Activated T-cell treated with anti-CD3 and anti-CD28 coated beads, Interleukin-2, amount 50 U/mL, for 48 hours (primary cell): ENCODE measurements at regions not wholly inside any gene's neighbourhood (a gene's known extent, or its start where the extent isn't known, plus 50 kb on each side); places are given as distances from the start of the nearest gene placed in this dataset.

Source experiments
- DNase-seq, 2 experiments: peaks; one replicate each; pipeline ENCODE4 v3.0.0-alpha.2; 2020

DNA sequence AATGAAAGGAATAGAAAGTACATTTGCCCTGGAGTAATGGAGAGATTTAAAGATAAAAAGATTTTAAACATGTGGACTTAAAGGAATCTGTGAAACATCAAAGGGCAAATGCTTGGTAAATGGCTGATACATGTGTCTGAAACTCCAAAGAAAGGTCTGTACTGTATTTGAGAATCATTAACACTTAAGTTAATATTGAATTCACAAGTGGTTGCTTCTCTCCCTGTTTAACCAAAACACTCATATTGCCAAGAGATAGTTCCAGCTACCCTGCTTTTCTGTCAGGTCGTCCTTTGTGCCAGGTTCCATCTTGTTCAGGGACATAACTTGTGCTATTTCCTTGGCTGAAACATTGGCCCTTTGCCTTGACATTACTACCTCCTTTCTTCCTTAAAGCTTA, 171.3 kb upstream of the HS3ST5 start:
- DNase-seq, result no peak

DNA sequence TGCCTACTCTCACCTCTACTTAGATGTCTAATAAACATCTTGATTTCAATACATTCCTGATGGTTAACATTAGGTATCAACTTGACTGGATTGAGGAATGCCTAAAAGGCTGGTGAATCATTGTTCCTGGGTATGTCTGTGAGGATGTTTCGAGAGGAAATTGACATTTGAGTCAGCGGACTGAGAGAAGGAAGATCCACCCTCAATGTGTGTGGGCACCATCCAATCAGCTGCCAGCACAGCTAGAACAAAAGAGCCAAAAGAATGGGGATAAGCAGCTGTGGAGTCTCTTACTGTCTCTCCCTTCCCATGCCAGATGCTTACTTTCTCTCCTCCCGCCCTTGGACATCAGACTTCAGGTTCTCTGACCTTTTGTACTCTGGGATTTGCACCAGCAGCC, 128.6 kb upstream of the HS3ST5 start:
- no peak for DNase-seq

- DNase-seq, result no peak
These were observed 125.1 kb upstream of the HS3ST5 start for GRCh38 chr6:114467931-114468330.

GRCh38 chr6:114465511-114465910, 122.7 kb upstream of the HS3ST5 start:
- no peak for DNase-seq

DNA sequence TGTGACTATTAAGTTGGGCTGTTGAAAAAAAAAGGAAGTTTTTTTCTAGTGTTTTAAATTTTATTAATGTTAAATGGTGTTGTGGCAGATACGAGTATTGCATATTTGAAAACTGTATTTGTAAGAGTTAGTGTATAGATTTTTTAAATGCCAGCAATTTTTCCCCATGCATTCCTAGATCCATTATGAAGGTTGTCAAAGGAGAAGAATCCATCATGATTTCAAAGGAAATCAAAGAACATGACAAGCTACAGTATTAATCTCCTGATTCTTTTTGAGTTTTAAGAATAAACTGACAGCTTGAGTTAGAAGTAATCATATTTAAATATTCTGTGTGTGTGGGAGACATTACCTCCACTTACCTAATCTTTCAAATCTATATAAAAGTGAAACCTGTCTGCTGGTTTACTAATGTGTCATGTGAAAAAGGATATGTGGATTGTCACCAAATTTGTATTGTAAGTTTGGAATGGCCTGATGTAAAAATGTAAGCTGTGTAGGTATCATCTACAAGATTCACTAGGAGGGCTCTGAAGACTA, 111.0 kb upstream of the HS3ST5 start:
- no peak for DNase-seq

- DNase-seq, result no peak
These were observed 110.1 kb upstream of the HS3ST5 start for GRCh38 chr6:114452785-114453401.

GRCh38 chr6:114450631-114451030, 107.8 kb upstream of the HS3ST5 start:
- DNase-seq, result no peak

- DNase-seq, result no peak
These were observed 106.8 kb upstream of the HS3ST5 start for GRCh38 chr6:114449659-114450058.

- DNase-seq, result no peak
These were observed 103.5 kb upstream of the HS3ST5 start for GRCh38 chr6:114446342-114446741.

DNA sequence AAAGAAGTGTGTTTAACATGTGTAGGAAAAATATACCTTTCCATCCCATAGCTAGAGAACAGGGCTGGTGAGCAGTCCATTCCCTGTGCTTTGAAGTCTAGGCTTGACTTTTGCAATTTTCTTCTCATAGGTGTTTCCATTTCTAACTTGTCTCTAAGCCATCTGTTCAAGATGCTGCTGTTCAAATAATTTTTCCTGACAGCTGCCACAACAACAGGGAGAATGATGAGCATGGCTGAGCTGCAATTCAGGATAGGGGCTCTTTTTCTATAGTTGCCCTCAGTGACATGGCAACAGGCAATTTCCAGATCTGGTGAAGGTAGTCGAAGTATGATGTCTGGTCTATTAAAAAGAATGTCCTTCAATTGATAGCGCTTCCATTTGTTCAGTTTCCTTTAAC, 103.0 kb upstream of the HS3ST5 start:
- no peak for DNase-seq

DNA sequence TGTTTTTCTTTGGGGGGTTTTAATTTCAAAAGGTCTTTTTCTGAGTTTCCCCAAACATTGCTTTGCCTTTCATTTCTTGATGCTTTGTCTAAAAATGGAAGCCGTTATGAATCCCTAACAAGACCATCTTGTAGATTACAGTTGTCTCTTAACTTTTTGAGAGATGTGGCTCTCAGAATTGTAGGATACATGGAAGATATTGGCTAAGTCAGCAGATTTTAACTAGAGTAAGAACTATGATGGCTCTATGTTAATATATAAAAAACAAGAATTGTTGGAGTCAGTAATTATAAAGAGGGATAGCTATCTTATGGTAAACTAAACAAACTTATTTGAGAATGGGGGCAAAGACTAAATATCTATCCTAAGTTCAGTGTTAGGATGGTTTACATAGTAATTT, 96.6 kb upstream of the HS3ST5 start:
- DNase-seq, result no peak

- DNase-seq, result no peak
These were observed 94.4 kb upstream of the HS3ST5 start for GRCh38 chr6:114437235-114437634.

GRCh38 chr6:114436691-114437090, 93.9 kb upstream of the HS3ST5 start:
- no peak for DNase-seq

DNA sequence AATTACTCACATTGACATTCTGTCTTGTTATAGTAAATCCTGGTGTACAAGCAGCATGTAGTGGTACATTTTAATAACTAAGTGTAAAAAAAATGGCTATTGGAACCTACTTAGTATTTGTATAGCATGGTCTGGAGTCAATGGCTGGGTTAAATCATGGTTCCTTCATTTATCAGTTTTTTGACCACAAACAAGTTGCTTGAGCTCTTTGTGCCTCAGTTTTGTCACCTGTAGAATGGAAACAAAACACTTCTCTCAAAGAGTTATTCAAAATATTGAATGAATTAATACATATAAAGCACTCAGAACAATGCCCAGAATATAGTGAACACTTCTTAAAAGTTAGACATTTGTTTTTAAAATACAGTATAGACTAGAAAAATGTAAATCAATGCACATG, 93.2 kb upstream of the HS3ST5 start:
- no peak for DNase-seq

DNA sequence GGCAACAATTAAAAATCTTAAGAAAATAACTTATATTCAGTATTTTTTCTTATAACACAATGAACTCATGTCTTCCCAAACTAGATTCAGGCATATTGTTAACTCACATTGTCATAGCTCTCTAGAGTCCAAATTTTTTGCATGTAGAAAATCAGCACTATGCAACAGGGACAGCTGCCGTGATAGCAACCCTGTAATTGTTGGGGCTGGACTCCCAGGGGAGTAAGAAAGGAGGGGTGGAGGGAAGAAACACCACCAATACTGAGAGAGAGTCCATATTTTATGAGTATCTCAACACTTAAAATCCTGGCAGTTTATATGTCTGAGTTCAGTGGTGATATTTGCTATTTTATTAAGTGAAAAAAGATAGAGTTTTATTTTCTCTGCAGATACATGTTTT, 89.6 kb upstream of the HS3ST5 start:
- no peak for DNase-seq

GRCh38 chr6:114431641-114432040, 88.8 kb upstream of the HS3ST5 start:
- no peak for DNase-seq

DNA sequence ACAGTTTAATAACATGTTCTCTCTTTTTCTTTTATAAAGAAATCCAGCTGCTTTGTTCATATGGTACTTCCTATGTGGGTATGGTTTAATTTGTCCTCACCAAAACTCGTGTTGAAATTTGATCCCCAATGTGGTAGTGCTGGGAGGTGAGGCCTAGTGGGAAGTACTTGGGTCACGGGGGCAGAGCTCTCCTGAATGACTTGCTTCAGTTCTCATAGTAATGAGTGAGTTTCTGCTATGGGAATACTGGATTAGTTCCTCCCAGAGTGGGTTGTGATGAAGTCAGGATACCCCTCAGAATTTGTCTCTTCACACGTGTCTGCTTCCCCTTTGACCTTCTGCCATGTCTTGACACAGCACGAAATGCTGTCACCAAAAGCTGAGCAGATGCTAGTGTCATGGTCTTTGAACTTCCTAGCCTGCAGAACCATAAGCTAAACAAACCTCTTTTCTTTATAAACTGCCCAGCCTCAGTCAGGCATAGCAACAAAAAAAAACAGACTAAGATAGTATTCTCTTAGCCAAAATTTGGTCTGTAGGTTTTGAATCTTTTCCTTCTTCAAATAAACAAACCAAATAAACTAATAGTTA, 87.8 kb upstream of the HS3ST5 start:
- DNase-seq, result no peak

DNA sequence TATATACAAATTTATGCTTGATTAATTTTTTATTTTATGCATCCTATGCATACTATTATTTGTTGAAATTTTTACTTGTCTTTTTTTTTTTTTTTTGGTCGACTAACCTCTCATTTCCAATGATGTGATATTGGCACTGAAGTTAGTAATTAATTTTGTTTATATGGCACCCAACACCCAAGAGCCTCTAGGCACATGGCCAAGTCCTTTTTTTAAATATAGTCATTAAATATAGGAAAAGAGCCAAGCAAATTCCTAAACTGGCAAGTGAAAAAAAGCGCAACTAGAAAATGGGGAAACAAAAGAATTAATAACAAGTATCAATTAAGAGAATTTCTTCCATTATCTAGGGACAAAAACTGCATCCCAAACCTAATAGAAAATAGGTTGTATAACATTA, 85.5 kb upstream of the HS3ST5 start:
- no peak for DNase-seq

- DNase-seq, result no peak
These were observed 78.4 kb upstream of the HS3ST5 start for GRCh38 chr6:114421199-114421598.

GRCh38 chr6:114419175-114419574, 76.4 kb upstream of the HS3ST5 start:
- DNase-seq, result no peak

- no peak for DNase-seq
These were observed 75.6 kb upstream of the HS3ST5 start for GRCh38 chr6:114418304-114418972.

- DNase-seq, result no peak
These were observed 64.7 kb upstream of the HS3ST5 start for GRCh38 chr6:114407426-114408035.

DNA sequence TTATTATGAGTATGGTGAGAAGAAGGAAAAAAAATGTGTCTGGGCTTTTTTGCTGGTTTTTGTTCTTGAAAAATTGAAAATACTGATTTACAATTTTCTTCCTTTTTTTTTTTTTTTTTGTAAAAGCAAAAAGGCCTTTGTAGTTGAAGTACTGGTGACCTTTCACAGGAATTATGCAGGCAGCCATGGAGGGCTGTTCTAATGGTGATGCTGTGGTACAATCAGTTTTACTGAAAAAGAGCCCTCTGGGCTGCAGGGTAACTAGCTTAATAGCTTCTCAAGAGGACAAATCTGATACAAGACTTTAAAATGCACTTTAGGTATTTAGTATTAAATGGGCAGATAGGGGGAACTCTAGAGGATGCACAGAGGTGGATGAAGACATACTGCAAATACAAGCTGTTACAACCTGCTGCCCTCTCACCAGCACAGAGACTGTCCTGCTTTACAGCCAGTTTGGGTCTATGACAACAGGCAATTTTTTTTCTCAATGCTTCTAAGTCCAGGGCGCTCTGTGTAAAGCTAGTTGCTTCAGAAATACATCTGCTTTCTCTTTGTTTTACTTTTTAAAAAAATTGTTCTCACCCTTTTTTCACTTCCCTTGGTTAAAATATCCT, 61.6 kb upstream of the HS3ST5 start:
- DNase-seq, result no peak

GRCh38 chr6:114403858-114404257, 61.0 kb upstream of the HS3ST5 start:
- no peak for DNase-seq
